HepG2 (cell line): ENCODE measurements at regions not wholly inside any gene's neighbourhood (a gene's known extent, or its start where the extent isn't known, plus 50 kb on each side); places are given as distances from the start of the nearest gene placed in this dataset.

ENCODE experiments used
- ATAC-seq: fragments of 200-7000 bp; cut with Tn5 transposase; 3 replicates; pipeline ENCODE4 v1.9.1; 2020; ENCODE audit warnings: mild to moderate bottlenecking, moderate library complexity
- BruUV-seq: library from RNA; stranded (reverse); fragments of 400-500 nt; replicated peaks from 2 replicates; lab custom pipeline; 2021; lab: Mats Ljungman, UMichigan
- CTCF ChIA-PET: fragments of 300-600 bp; formaldehyde crosslinking; extraction: SDS; loops from one replicate; lab custom pipeline; 2021; ENCODE audit warnings: low total read pairs, inconsistent platforms, low intra/inter-chr PET ratio; lab: Yijun Ruan, JAX
- POLR2A ChIA-PET: fragments of 350-600 bp; sonication (Branson Sonifier 250); formaldehyde crosslinking; loops from one replicate; lab custom pipeline; 2020; ENCODE audit warnings: antibody characterized with exemption, inconsistent platforms; lab: Yijun Ruan, JAX
- DNase-seq: peaks from one replicate; pipeline ENCODE4 v3.0.0-alpha.2; 2015; ENCODE audit warnings: low spot score
- FAIRE-seq: peaks from 3 replicates; lab custom pipeline; 2011; peaks lifted over from hg19 to GRCh38; lab: Jason Lieb, UNC
- H2AFZ ChIP-seq: one replicate; pipeline ENCODE4 v1.6.1; 2011; ENCODE audit warnings: low read length, inconsistent platforms
- H3K27ac ChIP-seq: fragments of 300-600 bp; 3 replicates; pipeline ENCODE4 v1.8.0; 2011; ENCODE audit warnings: mixed run types, mild to moderate bottlenecking, mixed read lengths, low read length, inconsistent platforms; ENCODE audit not compliant: insufficient read depth; ENCODE audit errors: extremely low read length
- H3K27me3 ChIP-seq, 2 experiments: fragments of 200-600 bp in 1 of 2; 2 replicates in 1 of 2; 3 replicates in 1 of 2; pipeline versions ENCODE4 v1.6.0 to v1.8.0; 2011; ENCODE audit warnings: low read length in 2 of 2, mild to moderate bottlenecking in 2 of 2, moderate library complexity in 2 of 2, inconsistent platforms in 1 of 2; ENCODE audit not compliant: insufficient read depth in 2 of 2, control insufficient read depth in 1 of 2
- H3K36me3 ChIP-seq, 2 experiments: fragments of 200-600 bp in 1 of 2; replicated peaks in 1 of 2; 2 replicates in 1 of 2; 3 replicates in 1 of 2; pipeline versions ENCODE4 v1.5.1 to v1.8.0; 2011; ENCODE audit warnings: low read length in 2 of 2, inconsistent platforms in 1 of 2; ENCODE audit not compliant: insufficient read depth in 2 of 2, control insufficient read depth in 1 of 2
- H3K4me1 ChIP-seq: 2 replicates; pipeline ENCODE4 v1.5.1; 2012; ENCODE audit warnings: low read length, inconsistent platforms; ENCODE audit not compliant: insufficient read depth
- H3K4me2 ChIP-seq: 2 replicates; pipeline ENCODE4 v1.6.0; 2011; ENCODE audit warnings: low read depth, low read length, inconsistent platforms
- H3K4me3 ChIP-seq, 3 experiments: fragments of 200-600 bp in 1 of 3; sonication (generic), shearing (Covaris generic) in 1 of 3; replicated peaks in 1 of 3; 2 replicates each; pipeline ENCODE4 v1.5.1; 2011 to 2016; ENCODE audit warnings: low read length in 3 of 3, inconsistent platforms in 2 of 3, low read depth in 2 of 3, mild to moderate bottlenecking in 2 of 3, control low read depth in 1 of 3, mixed read lengths in 1 of 3; ENCODE audit not compliant: insufficient read depth in 1 of 3
- H3K79me2 ChIP-seq: one replicate; pipeline ENCODE4 v1.6.1; 2011; ENCODE audit warnings: low read length, inconsistent platforms; ENCODE audit not compliant: insufficient read depth
- H3K9ac ChIP-seq: 2 replicates; pipeline ENCODE4 v1.6.0; 2011; ENCODE audit warnings: mild to moderate bottlenecking, low read depth, low read length, inconsistent platforms; ENCODE audit not compliant: insufficient read depth
- H3K9me3 ChIP-seq: 2 replicates; pipeline ENCODE4 v1.5.1; 2012; ENCODE audit warnings: mild to moderate bottlenecking, low read length
- H4K20me1 ChIP-seq: 2 replicates; pipeline ENCODE4 v1.6.0; 2011; ENCODE audit warnings: inconsistent platforms, mild to moderate bottlenecking, low read length, moderate library complexity; ENCODE audit not compliant: insufficient read depth
- FOXK1 ChIP-seq: sonication (generic); formaldehyde crosslinking; IDR thresholded peaks from 2 replicates; pipeline ENCODE4 v1.4.0; 2020; ENCODE audit warnings: low read depth, missing genetic modification reagents, borderline replicate concordance
- GFI1 ChIP-seq: sonication (generic); formaldehyde crosslinking; IDR thresholded peaks from 2 replicates; pipeline ENCODE4 v1.5.0; 2020; ENCODE audit warnings: missing genetic modification reagents, mild to moderate bottlenecking, borderline replicate concordance
- HNRNPUL1 ChIP-seq: fragments of 200-400 bp; formaldehyde crosslinking; IDR thresholded peaks from 2 replicates; pipeline ENCODE4 v1.6.1; 2017; ENCODE audit warnings: low read depth, mild to moderate bottlenecking, low read length, moderate library complexity
- JARID2 ChIP-seq: sonication (generic); formaldehyde crosslinking; IDR thresholded peaks from 2 replicates; pipeline ENCODE4 v1.8.1; 2023; ENCODE audit warnings: missing genetic modification reagents, inconsistent platforms; ENCODE audit not compliant: insufficient replicate concordance
- MTA3 ChIP-seq: sonication (generic); formaldehyde crosslinking; IDR thresholded peaks from 2 replicates; pipeline ENCODE4 v1.4.0; 2020; ENCODE audit warnings: missing genetic modification reagents
- NBN ChIP-seq: fragments of 450-650 bp; conservative IDR thresholded peaks from 2 replicates; pipeline ENCODE4 v1.6.1; 2017
- NR0B2 ChIP-seq: sonication (generic); formaldehyde crosslinking; IDR thresholded peaks from 2 replicates; pipeline ENCODE4 v1.4.0; 2020; ENCODE audit warnings: mild to moderate bottlenecking, missing genetic modification reagents
- XRCC5 ChIP-seq: fragments of 200-400 bp; formaldehyde crosslinking; optimal IDR thresholded peaks from 2 replicates; pipeline ENCODE3; 2017; ENCODE audit warnings: mild to moderate bottlenecking, low read length
- ZNF180 ChIP-seq: sonication (generic); formaldehyde crosslinking; IDR thresholded peaks from 2 replicates; pipeline ENCODE4 v1.4.0; 2020; ENCODE audit warnings: low read depth, missing genetic modification reagents, borderline replicate concordance
- ZNF263 ChIP-seq: sonication (generic); formaldehyde crosslinking; IDR thresholded peaks from 2 replicates; pipeline ENCODE4 v1.4.0; 2020; ENCODE audit warnings: missing genetic modification reagents
- ZNF282 ChIP-seq: fragments of 450-650 bp; IDR thresholded peaks from 2 replicates; pipeline ENCODE4 v1.6.1; 2018; ENCODE audit not compliant: partially characterized antibody
- ZNF296 ChIP-seq: sonication (generic); formaldehyde crosslinking; conservative IDR thresholded peaks from 2 replicates; pipeline ENCODE4 v1.5.0; 2020; ENCODE audit warnings: mild to moderate bottlenecking, missing genetic modification reagents
- ZNF34 ChIP-seq: sonication (generic); formaldehyde crosslinking; IDR thresholded peaks from 2 replicates; pipeline ENCODE4 v1.4.0; 2020; ENCODE audit warnings: mild to moderate bottlenecking, missing genetic modification reagents, borderline replicate concordance
- ZNF547 ChIP-seq: sonication (generic); formaldehyde crosslinking; IDR thresholded peaks from 2 replicates; pipeline ENCODE4 v1.5.1; 2020; ENCODE audit warnings: mild to moderate bottlenecking, missing genetic modification reagents
- ZNF615 ChIP-seq: sonication (generic); formaldehyde crosslinking; IDR thresholded peaks from 2 replicates; pipeline ENCODE4 v1.5.0; 2020; ENCODE audit warnings: mild to moderate bottlenecking, missing genetic modification reagents, borderline replicate concordance
- ZNF770 ChIP-seq: sonication (generic); formaldehyde crosslinking; IDR thresholded peaks from 2 replicates; pipeline ENCODE4 v1.5.0; 2020; ENCODE audit warnings: mild to moderate bottlenecking, missing genetic modification reagents
- ZNF792 ChIP-seq: IDR thresholded peaks from 2 replicates; pipeline ENCODE4 v1.6.1; 2016
- ZSCAN20 ChIP-seq: sonication (generic); formaldehyde crosslinking; IDR thresholded peaks from 2 replicates; pipeline ENCODE4 v1.4.0; 2020; ENCODE audit warnings: missing genetic modification reagents, mild to moderate bottlenecking, borderline replicate concordance
- WGBS: methylation state at CpG from one replicate; pipeline ENCODE4 v1.1.6; 2017; ENCODE audit warnings: low lambda C conversion rate; 5-methylcytosine and 5-hydroxymethylcytosine counted together
- in situ Hi-C: cut with HindIII; loops from 2 replicates; pipeline ENCODE4 v1.10.0; 2017; ENCODE audit warnings: low pct_unique_long_range_greater_than_20kb; ENCODE audit not compliant: extremely low pct_ligation_motif_present
- intact Hi-C: fragments of 100-400 bp; cut with micrococcal nuclease; formaldehyde crosslinking; loops from one replicate; pipeline ENCODE4 v1.10.0; 2022; ENCODE audit not compliant: unreplicated experiment

- no TSS peak for BruUV-seq
- Histone ChIP-seq H4K20me1 (no peaks in the 10 kb centered on the region), H3K79me2 (no peaks in the 10 kb centered on the region), H3K27me3 (no peaks in the 10 kb centered on the region), H3K36me3 (no peaks in the 10 kb centered on the region), H2AFZ (no peak overlapping the region), H3K9me3 (no peaks in the 10 kb centered on the region), H3K9ac (no peak overlapping the region), H3K4me2 (no peak overlapping the region), H3K4me1 (no peaks in the 10 kb centered on the region), H3K4me3 (no peak overlapping the region), H3K27ac (no peak overlapping the region)
- ATAC-seq (no peak), DNase-seq (no peak), FAIRE-seq (no peak)
- intact Hi-C loops: no loop called here
- TF ChIP-seq ZSCAN20: no peak
- TF ChIP-seq JARID2: no peak
- 4% methylated on average over 1 of the region's 1 CpG for WGBS
- in situ Hi-C loops: no loop called here
- POLR2A ChIA-PET: no interaction called here
- CTCF ChIA-PET: no interaction called here
Observed at GRCh38 chr2:53064154-53064553, 703.5 kb upstream of the CHAC2 start.

GRCh38 chr2:53058526-53058925 is 709.1 kb upstream of the CHAC2 start:
- in situ Hi-C loops: no loop called here
- H3K79me2 ChIP-seq: no peaks in the 10 kb centered on the region
- no peak overlapping the region for H3K4me3 ChIP-seq
- no peaks in the 10 kb centered on the region for H3K4me1 ChIP-seq
- no TSS peak for BruUV-seq
- intact Hi-C loops: no loop called here
- no peak for FAIRE-seq
- no peaks in the 10 kb centered on the region for H3K36me3 ChIP-seq
- no peak for DNase-seq
- no peak overlapping the region for H2AFZ ChIP-seq
- no peaks in the 10 kb centered on the region for H3K9me3 ChIP-seq
- no peaks in the 10 kb centered on the region for H4K20me1 ChIP-seq
- CTCF ChIA-PET: no interaction called here
- no peaks in the 10 kb centered on the region for H3K27me3 ChIP-seq
- 13% methylated on average over 3 of the region's 3 CpGs for WGBS
- ATAC-seq: no peak
- H3K4me2 ChIP-seq: no peak overlapping the region
- no peak overlapping the region for H3K27ac ChIP-seq
- no peak overlapping the region for H3K9ac ChIP-seq
- POLR2A ChIA-PET: no interaction called here
- TF ChIP-seq MTA3 (CRISPR knock-in tag): no peak
- no peak for TF ChIP-seq XRCC5
- TF ChIP-seq ZNF282: no peak
- TF ChIP-seq NR0B2: no peak
- no peak for TF ChIP-seq GFI1 (CRISPR knock-in tag)
- TF ChIP-seq FOXK1 (CRISPR knock-in tag): no peak
- TF ChIP-seq ZNF615: no peak
- TF ChIP-seq ZNF792 (CRISPR knock-in tag): no peak
- no peak for TF ChIP-seq ZNF34 (CRISPR knock-in tag)
- TF ChIP-seq ZNF263 (CRISPR knock-in tag): no peak
- no peak for TF ChIP-seq ZNF296 (CRISPR knock-in tag)
- TF ChIP-seq NBN: no peak
- no peak for TF ChIP-seq ZNF547 (CRISPR knock-in tag)
- TF ChIP-seq HNRNPUL1: no peak
- no peak for TF ChIP-seq ZNF180 (CRISPR knock-in tag)
- no peak for TF ChIP-seq ZNF770 (CRISPR knock-in tag)
